Brain pericyte (primary cell): ENCODE measurements at regions not wholly inside any gene's neighbourhood (a gene's known extent, or its start where the extent isn't known, plus 50 kb on each side); places are given as distances from the start of the nearest gene placed in this dataset.
"Not testable (repeated sequence)": the region's sequence is repeated elsewhere in the genome, so short reads cannot be mapped to it uniquely, and the experiment has no call there.

Source experiments
- DNase-seq: peaks from one replicate; pipeline ENCODE4 v3.0.0-alpha.2; 2012; ENCODE audit warnings: low read depth, low spot score

DNA sequence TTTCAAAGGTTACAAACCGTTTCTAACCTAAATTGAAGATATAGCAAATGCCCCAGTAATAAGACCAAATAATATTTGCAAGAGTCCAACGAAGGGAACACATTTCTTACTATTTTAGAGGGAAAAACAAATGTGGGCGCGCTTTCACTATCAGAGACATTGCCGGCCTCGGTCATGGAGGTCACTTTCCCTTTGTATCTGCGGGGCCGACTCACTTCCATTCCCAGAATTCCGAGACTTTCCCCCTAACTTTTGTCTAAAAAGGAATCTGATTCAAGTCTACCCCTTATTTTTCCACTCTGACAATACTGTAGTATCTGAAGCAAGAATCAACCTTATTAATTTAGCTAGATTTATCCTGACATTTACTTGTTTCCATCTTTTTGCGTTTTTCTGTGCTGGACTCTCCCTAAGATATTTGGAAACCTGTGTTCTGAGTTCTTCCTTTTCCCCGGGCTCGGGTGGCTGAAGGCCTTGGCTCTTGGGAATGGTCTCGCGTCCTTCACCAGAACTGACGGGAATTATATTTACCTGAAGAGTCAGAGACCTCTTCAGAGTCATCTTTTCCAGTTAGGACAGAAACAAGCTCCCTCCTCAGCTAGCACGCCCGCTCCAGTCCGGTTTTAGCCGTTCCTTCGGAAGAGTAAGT lies 71.8 kb upstream of the ZNF184 start:
- DNase-seq, result no peak

DNA sequence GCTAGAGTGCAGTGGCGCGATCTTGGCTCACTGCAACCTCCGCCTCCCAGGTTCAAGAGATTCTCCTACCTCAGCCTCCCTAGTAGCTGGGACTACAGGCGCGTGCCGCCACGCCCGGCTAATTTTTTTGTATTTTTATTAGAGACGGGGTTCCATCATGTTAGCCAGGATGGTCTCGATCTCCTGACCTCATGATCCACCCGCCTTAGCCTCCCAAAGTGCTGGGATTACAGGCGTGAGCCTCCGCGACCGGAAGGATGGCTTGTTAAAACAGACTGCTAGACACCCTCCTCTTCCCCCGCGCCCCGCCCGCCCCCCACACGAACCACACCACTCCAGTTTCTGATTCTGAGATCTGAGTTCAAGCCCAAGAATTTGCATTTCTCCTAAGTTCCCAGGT lies 71.2 kb upstream of the ZNF184 start:
- DNase-seq, result not testable (repeated sequence)

DNA sequence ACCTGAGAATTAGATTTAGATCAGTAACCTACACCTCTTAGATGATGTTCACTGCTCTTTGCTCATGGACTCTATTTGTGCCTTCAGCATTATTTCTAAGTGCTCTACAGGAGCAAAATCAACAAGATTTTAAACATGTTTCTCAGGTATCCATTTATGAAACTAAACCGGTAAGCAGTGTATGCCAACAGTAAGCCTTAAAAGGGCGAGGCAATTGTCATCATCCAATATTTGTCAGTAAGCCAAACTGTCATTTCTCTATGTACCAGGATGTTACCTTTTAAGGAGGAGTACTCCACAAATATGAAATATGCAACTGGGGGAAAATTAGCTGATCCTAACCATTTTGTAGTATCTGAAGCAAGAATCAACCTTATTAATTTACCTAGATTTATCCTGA lies 69.6 kb upstream of the ZNF184 start:
- DNase-seq, result no peak

DNA sequence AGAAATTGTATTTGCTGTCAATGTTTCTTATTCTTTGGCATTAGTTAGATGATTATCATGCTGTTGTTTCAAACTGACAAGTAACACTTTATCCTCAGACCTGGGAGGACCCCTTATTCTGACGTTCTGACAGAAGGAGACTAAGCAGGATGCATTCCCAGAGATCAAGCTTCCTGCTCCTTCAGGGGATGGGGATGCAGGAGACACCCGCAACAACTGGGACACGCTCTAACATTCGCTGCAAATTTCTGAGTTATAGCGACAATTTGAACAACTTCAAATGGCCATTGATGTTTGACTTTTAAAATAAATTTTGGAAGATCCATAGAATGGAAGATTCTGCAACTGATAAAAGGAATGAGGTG lies 69.0 kb upstream of the ZNF184 start:
- DNase-seq, result no peak

DNA sequence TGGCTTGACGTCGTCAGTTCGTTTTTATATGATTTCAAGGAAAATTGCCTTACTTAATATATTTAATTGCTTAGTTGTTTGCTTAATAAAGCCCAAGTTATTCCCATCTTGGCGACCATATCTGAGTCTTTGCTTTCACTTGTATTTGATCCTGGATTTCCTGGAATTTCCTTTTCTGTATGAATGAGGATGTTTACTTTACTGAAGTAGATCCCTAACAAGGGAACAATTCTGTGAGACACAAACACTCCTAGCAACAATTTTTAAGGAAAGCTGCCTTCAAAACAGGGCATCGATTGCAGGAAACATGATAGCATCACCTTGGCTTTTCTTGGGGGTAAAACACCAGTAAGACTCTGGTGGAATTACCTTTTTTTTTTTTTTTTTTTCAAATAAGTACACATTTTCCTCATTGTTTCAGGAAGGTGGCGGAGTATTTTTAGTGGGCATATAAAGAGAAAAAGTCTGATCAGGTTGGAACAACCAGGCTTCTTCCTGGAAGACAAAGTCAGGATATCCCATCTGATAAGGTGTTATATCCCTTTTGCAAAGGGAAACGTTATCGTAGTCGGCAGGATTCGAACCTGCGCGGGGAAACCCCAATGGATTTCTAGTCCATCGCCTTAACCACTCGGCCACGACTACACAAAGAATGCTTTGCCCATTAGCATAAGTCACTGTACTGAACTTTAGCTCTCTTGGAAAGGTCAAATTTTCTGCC lies 68.5 kb upstream of the ZNF184 start:
- DNase-seq, result no peak

DNA sequence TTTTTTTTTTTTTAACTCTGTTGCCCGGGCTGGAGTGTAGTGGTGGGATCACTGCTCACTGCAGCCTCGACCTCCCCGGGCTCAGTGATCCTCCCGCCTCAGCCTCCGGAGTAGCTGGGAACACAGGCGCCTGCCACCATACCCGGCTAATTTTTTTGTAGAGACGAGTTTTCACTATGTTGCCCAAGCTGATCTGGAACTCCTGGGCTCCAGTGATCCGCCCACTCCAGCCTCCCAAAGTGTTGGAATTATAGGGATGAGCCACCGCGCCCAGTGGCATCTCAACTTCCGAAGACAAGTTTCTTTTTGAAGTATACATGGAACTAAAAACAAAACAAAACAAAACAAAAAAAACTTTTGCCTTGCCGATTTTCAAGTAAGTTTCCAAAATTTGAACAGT lies 66.6 kb upstream of the ZNF184 start:
- DNase-seq, result no peak

DNA sequence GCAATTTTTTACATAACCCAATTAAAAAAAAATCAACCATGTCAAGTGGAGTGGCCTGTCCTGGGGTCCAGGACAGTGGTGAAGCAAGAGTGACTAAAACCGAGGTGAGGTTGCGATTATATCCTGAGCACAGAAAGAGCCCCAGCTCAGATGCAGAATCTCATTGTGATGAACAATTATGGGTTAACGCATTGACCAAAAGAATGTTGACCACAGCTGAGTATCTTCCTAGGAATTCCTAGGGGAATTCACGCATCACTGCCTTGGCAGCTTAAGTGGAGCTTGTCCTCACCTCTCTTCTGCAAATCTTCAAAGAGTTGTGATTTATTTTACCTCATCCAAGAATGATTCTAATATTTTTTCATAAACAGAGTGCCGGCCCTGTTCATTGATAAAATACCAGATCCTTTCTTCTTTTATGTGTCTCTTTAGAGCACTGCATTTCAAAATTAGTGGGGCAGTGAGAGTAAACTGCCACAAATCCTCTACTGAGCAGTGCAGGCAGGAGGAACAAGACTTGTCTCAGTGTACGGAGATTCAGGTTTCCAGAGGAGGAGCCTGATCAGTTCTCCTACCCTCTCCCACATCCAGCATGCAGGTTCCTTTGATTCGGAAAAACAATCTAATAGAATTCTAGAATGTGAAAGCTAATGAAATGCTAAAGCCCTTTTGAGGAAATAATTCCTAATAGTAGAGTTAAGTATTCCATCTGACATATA lies 60.1 kb upstream of the ZNF184 start:
- no peak for DNase-seq

DNA sequence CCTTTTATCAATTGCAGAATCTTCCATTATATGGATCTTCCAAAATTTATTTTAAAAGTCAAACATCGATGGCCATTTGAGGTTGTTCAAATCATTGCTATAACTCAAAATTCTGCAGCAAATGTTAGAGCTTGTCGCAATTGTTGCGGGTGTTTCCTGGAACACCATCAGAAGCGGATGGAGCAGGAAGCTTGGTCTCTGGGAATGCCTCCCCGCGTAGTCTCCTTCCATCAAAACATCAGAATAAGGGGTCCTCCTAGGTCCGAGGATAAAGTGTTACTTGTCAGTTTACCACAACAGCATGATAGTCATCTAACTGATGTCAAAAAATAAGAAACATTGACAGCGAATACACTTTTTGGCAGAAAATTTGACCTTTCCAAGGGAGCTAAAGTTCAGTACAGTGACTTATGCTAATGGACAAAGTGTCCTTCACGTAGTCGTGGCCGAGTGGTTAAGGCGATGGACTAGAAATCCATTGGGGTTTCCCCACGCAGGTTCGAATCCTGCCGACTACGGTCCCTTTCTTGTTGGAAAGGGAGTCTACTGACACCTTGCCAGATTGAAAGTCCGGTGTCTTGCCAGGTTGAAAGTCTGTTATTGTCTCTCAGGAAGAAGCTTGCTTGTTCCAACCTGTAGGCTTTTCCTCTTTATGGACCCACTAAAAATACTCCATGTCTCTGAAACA lies 59.0 kb upstream of the ZNF184 start:
- no peak for DNase-seq

DNA sequence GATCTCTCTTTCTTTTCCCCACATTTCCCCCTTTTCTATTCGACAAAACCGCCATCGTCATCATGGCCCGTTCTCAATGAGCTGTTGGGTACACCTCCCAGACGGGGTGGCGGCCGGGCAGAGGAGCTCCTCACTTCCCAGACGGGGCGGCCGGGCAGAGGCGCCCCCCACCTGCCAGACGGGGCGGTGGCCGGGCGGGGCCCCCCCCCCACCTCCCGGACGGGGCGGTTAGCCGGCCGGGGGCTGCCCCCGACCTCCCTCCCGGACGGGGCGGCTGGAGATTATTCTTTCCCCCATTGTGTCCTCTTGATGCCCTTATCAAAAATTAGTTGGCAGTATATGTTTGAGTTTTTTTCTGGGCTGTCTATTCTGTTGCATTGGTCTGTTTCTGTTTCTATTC lies 56.9 kb upstream of the ZNF184 start:
- not testable (repeated sequence) for DNase-seq

DNA sequence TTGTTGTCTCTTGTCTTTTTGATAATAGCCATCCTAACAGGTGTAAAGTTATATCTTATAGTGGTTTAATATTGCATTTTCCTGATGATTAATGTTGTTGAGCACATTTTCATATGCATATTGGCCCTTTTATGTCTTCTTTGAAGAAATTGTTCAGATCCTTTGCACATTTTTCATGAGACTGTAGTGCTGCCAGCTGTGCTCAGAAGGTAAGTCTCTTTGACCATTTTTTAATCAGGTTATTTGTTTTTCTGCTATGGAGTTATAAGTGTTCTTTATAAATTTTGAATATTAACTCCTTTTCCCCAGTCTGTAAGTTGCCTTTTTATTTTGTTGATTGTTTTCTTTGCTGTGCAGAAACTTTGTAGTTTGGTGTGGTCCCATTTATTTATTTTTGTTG lies 55.8 kb upstream of the ZNF184 start:
- DNase-seq, result no peak
